SK-N-SH treated with all-trans-retinoic acid at 6 μM for 48 hours (cell line): ENCODE measurements at regions not wholly inside any gene's neighbourhood (a gene's known extent, or its start where the extent isn't known, plus 50 kb on each side); places are given as distances from the start of the nearest gene placed in this dataset.

Experiments used
- ATAC-seq: fragments of 200-7000 bp; cut with Tn5 transposase; 3 replicates; pipeline ENCODE4 v1.9.1; 2020; ENCODE audit warnings: mild to moderate bottlenecking, moderate library complexity
- ARNTL ChIP-seq: fragments of 450-650 bp; formaldehyde crosslinking; IDR thresholded peaks from 2 replicates; pipeline ENCODE4 v1.5.0; 2020; ENCODE audit warnings: low read depth, mild to moderate bottlenecking, moderate library complexity, borderline replicate concordance
- BACH2 ChIP-seq: fragments of 250-450 bp; sonication (Bioruptor Pico); IDR thresholded peaks from 2 replicates; pipeline ENCODE4 v1.9.0; 2021; ENCODE audit warnings: mild to moderate bottlenecking, borderline replicate concordance
- CSDC2 ChIP-seq: fragments of 250-450 bp; sonication (Bioruptor Pico); IDR thresholded peaks from 2 replicates; pipeline ENCODE4 v1.5.0; 2020; ENCODE audit warnings: mild to moderate bottlenecking, moderate library complexity
- CSRNP3 ChIP-seq: fragments of 250-450 bp; sonication (Bioruptor Pico); IDR thresholded peaks from 2 replicates; pipeline ENCODE4 v1.5.1; 2021; ENCODE audit warnings: mild to moderate bottlenecking, moderate library complexity
- ESRRG ChIP-seq: fragments of 250-450 bp; sonication (Bioruptor Pico); IDR thresholded peaks from 2 replicates; pipeline ENCODE4 v1.6.1; 2021; ENCODE audit warnings: mild to moderate bottlenecking
- GLIS3 ChIP-seq: fragments of 250-450 bp; sonication (Bioruptor Pico); IDR thresholded peaks from 2 replicates; pipeline ENCODE4 v1.5.0; 2020; ENCODE audit warnings: mild to moderate bottlenecking, moderate library complexity
- ISL1 ChIP-seq: fragments of 250-450 bp; sonication (Bioruptor Pico); IDR thresholded peaks from 2 replicates; pipeline ENCODE4 v2.1.2; 2022; ENCODE audit warnings: mild to moderate bottlenecking, moderate library complexity
- POU6F1 ChIP-seq: fragments of 250-450 bp; sonication (Bioruptor Pico); IDR thresholded peaks from 2 replicates; pipeline ENCODE4 v1.8.0; 2021; ENCODE audit warnings: low read depth, mild to moderate bottlenecking, moderate library complexity, borderline replicate concordance
- PPARA ChIP-seq: fragments of 250-450 bp; sonication (Bioruptor Pico); IDR thresholded peaks from 2 replicates; pipeline ENCODE4 v1.5.0; 2020; ENCODE audit warnings: mild to moderate bottlenecking, borderline replicate concordance
- RARB ChIP-seq: fragments of 250-450 bp; sonication (Bioruptor Pico); IDR thresholded peaks from 2 replicates; pipeline ENCODE4 v1.8.0; 2021; ENCODE audit warnings: mild to moderate bottlenecking, moderate library complexity
- SNAI2 ChIP-seq: fragments of 250-450 bp; sonication (Bioruptor Pico); IDR thresholded peaks from 2 replicates; pipeline ENCODE4 v1.5.0; 2020; ENCODE audit warnings: mild to moderate bottlenecking, moderate library complexity
- TCF4 ChIP-seq: fragments of 250-450 bp; sonication (Bioruptor Pico); IDR thresholded peaks from 2 replicates; pipeline ENCODE4 v1.8.0; 2021; ENCODE audit warnings: mild to moderate bottlenecking, moderate library complexity, borderline replicate concordance
- TOX ChIP-seq: fragments of 250-450 bp; sonication (Bioruptor Pico); IDR thresholded peaks from 2 replicates; pipeline ENCODE4 v1.8.0; 2021; ENCODE audit warnings: mild to moderate bottlenecking, moderate library complexity, borderline replicate concordance
- TSHZ2 ChIP-seq: fragments of 250-450 bp; sonication (Bioruptor Pico); IDR thresholded peaks from 2 replicates; pipeline ENCODE4 v1.5.0; 2020; ENCODE audit warnings: mild to moderate bottlenecking, moderate library complexity
- ZFP3 ChIP-seq: fragments of 250-450 bp; sonication (Bioruptor Pico); IDR thresholded peaks from 2 replicates; pipeline ENCODE4 v1.5.0; 2020; ENCODE audit warnings: mild to moderate bottlenecking, moderate library complexity
- ZFP30 ChIP-seq: fragments of 450-650 bp; formaldehyde crosslinking; IDR thresholded peaks from 2 replicates; pipeline ENCODE4 v1.5.0; 2022; ENCODE audit warnings: mild to moderate bottlenecking, moderate library complexity
- ZNF565 ChIP-seq: fragments of 450-650 bp; formaldehyde crosslinking; conservative IDR thresholded peaks from 2 replicates; pipeline ENCODE4 v1.5.0; 2020; ENCODE audit warnings: low read depth, mild to moderate bottlenecking, moderate library complexity
- ZNF8 ChIP-seq: fragments of 450-650 bp; formaldehyde crosslinking; IDR thresholded peaks from 2 replicates; pipeline ENCODE4 v1.5.0; 2020; ENCODE audit warnings: mild to moderate bottlenecking, moderate library complexity
- TF ChIP-seq, protein P1 (sequence below): fragments of 250-450 bp; sonication (Bioruptor Pico); IDR thresholded peaks from 2 replicates; pipeline ENCODE4 v1.5.1; 2020; ENCODE audit warnings: low read depth, mild to moderate bottlenecking, moderate library complexity
- TF ChIP-seq, protein P2 (sequence below): fragments of 250-450 bp; sonication (Bioruptor Pico); IDR thresholded peaks from 2 replicates; pipeline ENCODE4 v1.8.0; 2020; ENCODE audit warnings: mild to moderate bottlenecking, moderate library complexity, borderline replicate concordance

- no peak for ATAC-seq
- TF ChIP-seq TOX (CRISPR knock-in tag) (no peak), RARB (CRISPR knock-in tag) (no peak), CSRNP3 (CRISPR knock-in tag) (no peak), TSHZ2 (no peak), GLIS3 (CRISPR knock-in tag) (no peak), ISL1 (no peak), ZNF565 (CRISPR knock-in tag) (no peak), SNAI2 (CRISPR knock-in tag) (no peak), CSDC2 (no peak), TCF4 (no peak), ESRRG (CRISPR knock-in tag) (no peak), ARNTL (CRISPR knock-in tag) (no peak), ZFP3 (CRISPR knock-in tag) (no peak), PPARA (no peak), POU6F1 (CRISPR knock-in tag) (no peak), BACH2 (no peak), ZFP30 (CRISPR knock-in tag) (no peak), ZNF8 (CRISPR knock-in tag) (no peak)
- TF ChIP-seq, protein P1, sequence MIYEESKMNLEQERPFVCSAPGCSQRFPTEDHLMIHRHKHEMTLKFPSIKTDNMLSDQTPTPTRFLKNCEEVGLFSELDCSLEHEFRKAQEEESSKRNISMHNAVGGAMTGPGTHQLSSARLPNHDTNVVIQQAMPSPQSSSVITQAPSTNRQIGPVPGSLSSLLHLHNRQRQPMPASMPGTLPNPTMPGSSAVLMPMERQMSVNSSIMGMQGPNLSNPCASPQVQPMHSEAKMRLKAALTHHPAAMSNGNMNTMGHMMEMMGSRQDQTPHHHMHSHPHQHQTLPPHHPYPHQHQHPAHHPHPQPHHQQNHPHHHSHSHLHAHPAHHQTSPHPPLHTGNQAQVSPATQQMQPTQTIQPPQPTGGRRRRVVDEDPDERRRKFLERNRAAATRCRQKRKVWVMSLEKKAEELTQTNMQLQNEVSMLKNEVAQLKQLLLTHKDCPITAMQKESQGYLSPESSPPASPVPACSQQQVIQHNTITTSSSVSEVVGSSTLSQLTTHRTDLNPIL (CRISPR knock-in tag): no peak
- TF ChIP-seq, protein P2, sequence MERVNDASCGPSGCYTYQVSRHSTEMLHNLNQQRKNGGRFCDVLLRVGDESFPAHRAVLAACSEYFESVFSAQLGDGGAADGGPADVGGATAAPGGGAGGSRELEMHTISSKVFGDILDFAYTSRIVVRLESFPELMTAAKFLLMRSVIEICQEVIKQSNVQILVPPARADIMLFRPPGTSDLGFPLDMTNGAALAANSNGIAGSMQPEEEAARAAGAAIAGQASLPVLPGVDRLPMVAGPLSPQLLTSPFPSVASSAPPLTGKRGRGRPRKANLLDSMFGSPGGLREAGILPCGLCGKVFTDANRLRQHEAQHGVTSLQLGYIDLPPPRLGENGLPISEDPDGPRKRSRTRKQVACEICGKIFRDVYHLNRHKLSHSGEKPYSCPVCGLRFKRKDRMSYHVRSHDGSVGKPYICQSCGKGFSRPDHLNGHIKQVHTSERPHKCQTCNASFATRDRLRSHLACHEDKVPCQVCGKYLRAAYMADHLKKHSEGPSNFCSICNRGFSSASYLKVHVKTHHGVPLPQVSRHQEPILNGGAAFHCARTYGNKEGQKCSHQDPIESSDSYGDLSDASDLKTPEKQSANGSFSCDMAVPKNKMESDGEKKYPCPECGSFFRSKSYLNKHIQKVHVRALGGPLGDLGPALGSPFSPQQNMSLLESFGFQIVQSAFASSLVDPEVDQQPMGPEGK: no peak
Measured at GRCh38 chr18:14933049-14933851, 185.3 kb downstream of the ANKRD30B start.

DNA sequence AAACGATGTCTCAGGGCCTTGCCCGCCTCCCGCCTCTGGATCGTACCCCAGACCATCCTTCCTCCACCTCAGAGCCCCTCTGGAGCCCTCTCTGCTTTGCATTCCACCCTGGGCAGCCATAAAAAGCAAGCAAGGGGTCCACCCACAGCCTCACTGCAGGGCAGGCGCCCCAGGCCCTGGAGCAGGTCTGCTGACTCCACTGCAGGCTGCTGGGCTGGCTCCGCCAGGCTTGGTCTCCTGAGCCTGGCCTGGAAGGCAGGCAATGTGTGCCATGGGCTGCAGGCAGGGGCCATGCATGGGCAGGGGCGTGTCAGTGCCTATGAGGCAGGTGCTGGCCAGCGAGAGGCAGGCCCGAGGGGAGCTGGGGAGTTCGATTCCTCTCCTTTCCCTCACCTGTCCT is 186.0 kb downstream of the ANKRD30B start:
- TF ChIP-seq ESRRG (CRISPR knock-in tag): no peak
- no peak for TF ChIP-seq ZNF8 (CRISPR knock-in tag)
- TF ChIP-seq ZNF565 (CRISPR knock-in tag): no peak
- TF ChIP-seq ZFP30 (CRISPR knock-in tag): no peak
- TF ChIP-seq, protein P2: no peak
- no peak for ATAC-seq
